T follicular helper cell (primary cell): ENCODE measurements at regions not wholly inside any gene's neighbourhood (a gene's known extent, or its start where the extent isn't known, plus 50 kb on each side); places are given as distances from the start of the nearest gene placed in this dataset.
"Not testable (repeated sequence)": the region's sequence is repeated elsewhere in the genome, so short reads cannot be mapped to it uniquely, and the experiment has no call there.

ENCODE experiments used
- DNase-seq: peaks from one replicate; pipeline ENCODE4 v3.0.0-alpha.2; 2020; ENCODE audit warnings: low read depth

GRCh38 chr5:96528826-96529474, 95.9 kb upstream of the PCSK1 start:
- DNase-seq: no peak

GRCh38 chr5:96529559-96529958, 96.5 kb upstream of the PCSK1 start:
- no peak for DNase-seq

GRCh38 chr5:96530901-96531300, 97.9 kb upstream of the PCSK1 start:
- no peak for DNase-seq

GRCh38 chr5:96533371-96533770, 100.3 kb upstream of the PCSK1 start:
- no peak for DNase-seq

GRCh38 chr5:96537386-96537785, 104.3 kb upstream of the PCSK1 start:
- DNase-seq: no peak

- DNase-seq: no peak
Observed at GRCh38 chr5:96538808-96539250, 105.8 kb upstream of the PCSK1 start.

GRCh38 chr5:96546120-96546519, 113.1 kb upstream of the PCSK1 start:
- DNase-seq: no peak

- DNase-seq: no peak
Observed at GRCh38 chr5:96547486-96547885, 114.4 kb upstream of the PCSK1 start.

- DNase-seq: no peak
Observed at GRCh38 chr5:96548905-96549304, 113.3 kb upstream of the CAST start.

- not testable (repeated sequence) for DNase-seq
Observed at GRCh38 chr5:96560857-96561256, 101.3 kb upstream of the CAST start.

- DNase-seq: no peak
Observed at GRCh38 chr5:96562614-96563013, 99.6 kb upstream of the CAST start.

GRCh38 chr5:96563816-96564215, 98.4 kb upstream of the CAST start:
- no peak for DNase-seq

- no peak for DNase-seq
Observed at GRCh38 chr5:96565582-96566265, 96.5 kb upstream of the CAST start.

GRCh38 chr5:96566833-96567587, 95.2 kb upstream of the CAST start:
- no peak for DNase-seq

- DNase-seq: no peak
Observed at GRCh38 chr5:96569332-96569731, 92.8 kb upstream of the CAST start.

GRCh38 chr5:96569770-96570169, 92.4 kb upstream of the CAST start:
- DNase-seq: no peak

GRCh38 chr5:96572864-96573512, 89.2 kb upstream of the CAST start:
- no peak for DNase-seq

- DNase-seq: no peak
Observed at GRCh38 chr5:96573513-96573894, 88.7 kb upstream of the CAST start.

GRCh38 chr5:96576876-96577275, 85.3 kb upstream of the CAST start:
- no peak for DNase-seq

- no peak for DNase-seq
Observed at GRCh38 chr5:96577909-96578308, 84.3 kb upstream of the CAST start.

- DNase-seq: no peak
Observed at GRCh38 chr5:96579711-96580110, 82.5 kb upstream of the CAST start.

GRCh38 chr5:96582343-96582742, 79.8 kb upstream of the CAST start:
- DNase-seq: no peak

GRCh38 chr5:96584712-96585111, 77.5 kb upstream of the CAST start:
- DNase-seq: no peak
